ENCODE measurements at regions not wholly inside any gene's neighbourhood (a gene's known extent, or its start where the extent isn't known, plus 50 kb on each side); places are given as distances from the start of the nearest gene placed in this dataset.

- Histone ChIP-seq H3K4me1 (ENCODE audit: insufficient read depth, low read length) (no peaks in the 10 kb centered on the region), H3K27me3 (ENCODE audit: insufficient read depth, low read length) (no peaks in the 10 kb centered on the region), H4K8ac (replicated peaks; ENCODE audit: insufficient read length, low read depth, low read length) (no peak overlapping the region), H2BK15ac (ENCODE audit: low read depth, low read length) (no peak overlapping the region), H3K79me1 (ENCODE audit: insufficient read depth, low read depth, low read length, poor library complexity, severe bottlenecking) (no peaks in the 10 kb centered on the region), H3T11ph (ENCODE audit: low read length) (no peak overlapping the region), H3K23ac (ENCODE audit: insufficient read length, low read depth, low read length) (no peak overlapping the region), H3K18ac (ENCODE audit: insufficient read length, low read depth, low read length) (no peak overlapping the region), H2BK120ac (ENCODE audit: low read depth, low read length, poor library complexity, severe bottlenecking) (no peak overlapping the region), H3K9ac (ENCODE audit: extremely low read depth, insufficient read length, low read length) (no peak overlapping the region), H3K23me2 (ENCODE audit: insufficient read length, low read depth, low read length, poor library complexity, severe bottlenecking) (no peaks in the 10 kb centered on the region), H2AFZ (ENCODE audit: low read length) (no peak overlapping the region), H3K79me2 (ENCODE audit: insufficient read depth, low read length) (no peaks in the 10 kb centered on the region), H4K20me1 (ENCODE audit: control insufficient read depth, insufficient read depth, insufficient read length) (no peaks in the 10 kb centered on the region), H4K91ac (ENCODE audit: insufficient read length, low read depth, low read length) (no peak overlapping the region), H4K5ac (ENCODE audit: insufficient read length, low read depth, low read length) (no peak overlapping the region), H2AK5ac (ENCODE audit: insufficient read length, low read length) (no peak overlapping the region), H2BK20ac (ENCODE audit: low read depth, low read length, poor library complexity, severe bottlenecking) (no peak overlapping the region), H2BK5ac (ENCODE audit: insufficient read length, low read length) (no peak overlapping the region), H3K14ac (ENCODE audit: insufficient read depth, low read length) (no peak overlapping the region), H3K56ac (ENCODE audit: insufficient read length, low read depth, low read length) (no peak overlapping the region), H3K4ac (ENCODE audit: low read depth, low read length) (no peak overlapping the region), H3K9me3 (ENCODE audit: control insufficient read depth, low read depth, low read length) (no peaks in the 10 kb centered on the region), H3K27ac (ENCODE audit: insufficient read length, low read depth, low read length) (no peak overlapping the region), H3K4me2 (ENCODE audit: insufficient read depth, insufficient read length, low read length) (no peak overlapping the region), H2BK12ac (ENCODE audit: insufficient read length, low read depth, low read length) (no peak overlapping the region)
- WGBS (ENCODE audit: extremely low coverage, insufficient read length, low lambda C conversion rate) = no CpG with 5 or more reads among the region's 3 CpGs
- H3K36me3 Mint-ChIP-seq (ENCODE audit: insufficient read depth in 1 of 3, low read depth in 3 of 3) = no peaks in the 10 kb centered on the region
- no peaks in the 10 kb centered on the region for H3K27me3 Mint-ChIP-seq (ENCODE audit: low read depth)
- DNase-seq = no peak
- H3K9me3 Mint-ChIP-seq = peaks cover 0 to 6% of the 10 kb centered on the region in 2 experiments; a peak in 2 of 5 replicates
- peak overlapping the region in 1 of 3 experiments; percentile 22; a peak in 1 of 7 replicates for H3K27ac Mint-ChIP-seq
- no peak overlapping the region for H3K4me3 Mint-ChIP-seq
- TF ChIP-seq CTCF (conservative IDR thresholded peaks at IDR 0.05) = peak; percentile 50; the same call in 2 of the 3 replicates
- peaks cover 8 to 9% of the 10 kb centered on the region in 2 experiments for H3K4me1 Mint-ChIP-seq
These were observed 544.0 kb upstream of the ADGRL3 start for GRCh38 chr4:60656171-60656570.

Measured in H9 (cell line).